BLaER1 (cell line): ENCODE measurements at regions not wholly inside any gene's neighbourhood (a gene's known extent, or its start where the extent isn't known, plus 50 kb on each side); places are given as distances from the start of the nearest gene placed in this dataset.
A peak's percentile ranks its signal among the peaks of the same experiment; 100 is the strongest.

ENCODE experiments used
- H3K27ac ChIP-seq: shearing (Covaris generic); formaldehyde crosslinking; 2 replicates; pipeline ENCODE4 v1.8.1; 2022
- H3K27me3 ChIP-seq: shearing (Covaris generic); formaldehyde crosslinking; 2 replicates; pipeline ENCODE4 v1.8.1; 2022
- H3K36me3 ChIP-seq: shearing (Covaris generic); formaldehyde crosslinking; 2 replicates; pipeline ENCODE4 v1.8.1; 2022
- H3K4me1 ChIP-seq: shearing (Covaris generic); formaldehyde crosslinking; 2 replicates; pipeline ENCODE4 v1.8.1; 2022
- H3K4me2 ChIP-seq: shearing (Covaris generic); formaldehyde crosslinking; 2 replicates; pipeline ENCODE4 v1.8.1; 2022
- H3K4me3 ChIP-seq: shearing (Covaris generic); formaldehyde crosslinking; 2 replicates; pipeline ENCODE4 v1.8.1; 2022
- H3K9ac ChIP-seq: shearing (Covaris generic); formaldehyde crosslinking; 2 replicates; pipeline ENCODE4 v1.8.1; 2022
- H3K9me3 ChIP-seq: shearing (Covaris generic); formaldehyde crosslinking; 2 replicates; pipeline ENCODE4 v1.8.1; 2022
- H4K20me1 ChIP-seq: shearing (Covaris generic); formaldehyde crosslinking; 2 replicates; pipeline ENCODE4 v1.8.1; 2022
- Cebpa-rat ChIP-seq: shearing (Covaris generic); IDR thresholded peaks from 2 replicates; pipeline ENCODE4 v1.8.1; 2022

- H4K20me1 ChIP-seq: no peaks in the 10 kb centered on the region
- peaks cover 5% of the 10 kb centered on the region; the same call in 1 of the 2 replicates for H3K9me3 ChIP-seq
- H3K9ac ChIP-seq: no peak overlapping the region
- H3K27me3 ChIP-seq: no peaks in the 10 kb centered on the region
- peaks cover 51% of the 10 kb centered on the region for H3K4me1 ChIP-seq
- H3K4me3 ChIP-seq: no peak overlapping the region
- H3K4me2 ChIP-seq: peak overlapping the region; percentile 38
- H3K36me3 ChIP-seq: no peaks in the 10 kb centered on the region
- TF ChIP-seq Cebpa-rat: 0 out of 2 replicates have a peak, but pooled peaks have one; percentile 24
- H3K27ac ChIP-seq: no peak overlapping the region; the same call in 1 of the 2 replicates
These were observed 204.8 kb downstream of the ANAPC1 start for GRCh38 chr2:111679202-111679601.

- H3K9me3 ChIP-seq: peaks cover 5% of the 10 kb centered on the region; the same call in 1 of the 2 replicates
- H3K36me3 ChIP-seq: no peaks in the 10 kb centered on the region
- H3K4me1 ChIP-seq: peaks cover 4% of the 10 kb centered on the region; the same call in 1 of the 2 replicates
- no peak overlapping the region for H3K27ac ChIP-seq
- no peaks in the 10 kb centered on the region for H3K27me3 ChIP-seq
- TF ChIP-seq Cebpa-rat: no peak
- H3K9ac ChIP-seq: no peak overlapping the region
- H3K4me3 ChIP-seq: no peak overlapping the region
- no peaks in the 10 kb centered on the region for H4K20me1 ChIP-seq
- H3K4me2 ChIP-seq: no peak overlapping the region
These were observed 199.4 kb downstream of the ANAPC1 start for GRCh38 chr2:111684611-111685010.

DNA sequence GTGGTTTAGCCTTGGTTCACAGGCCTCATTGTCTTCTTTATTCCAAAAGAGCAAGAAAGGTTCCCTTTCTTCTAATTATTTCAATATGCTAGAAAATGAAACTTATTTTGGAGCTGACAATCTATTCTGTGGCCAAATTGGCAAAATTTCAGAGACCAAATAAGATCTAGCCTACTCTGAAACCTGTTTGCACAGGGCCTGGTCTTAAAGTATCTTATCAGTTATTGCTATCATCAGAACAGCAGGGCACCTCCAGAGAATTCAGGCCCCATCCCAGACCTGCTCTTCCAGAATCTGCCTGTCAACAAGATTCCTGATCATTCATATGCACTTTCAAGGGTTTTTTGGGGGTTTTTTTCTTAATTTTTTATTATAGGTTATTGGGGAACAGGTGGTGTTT lies 198.7 kb downstream of the ANAPC1 start:
- Histone ChIP-seq H3K27me3 (no peaks in the 10 kb centered on the region), H3K4me1 (no peaks in the 10 kb centered on the region), H3K9me3 (peaks cover 5% of the 10 kb centered on the region; the same call in 1 of the 2 replicates), H3K4me3 (no peak overlapping the region), H3K36me3 (no peaks in the 10 kb centered on the region), H3K4me2 (no peak overlapping the region), H3K9ac (no peak overlapping the region), H3K27ac (no peak overlapping the region), H4K20me1 (no peaks in the 10 kb centered on the region)
- no peak for TF ChIP-seq Cebpa-rat

DNA sequence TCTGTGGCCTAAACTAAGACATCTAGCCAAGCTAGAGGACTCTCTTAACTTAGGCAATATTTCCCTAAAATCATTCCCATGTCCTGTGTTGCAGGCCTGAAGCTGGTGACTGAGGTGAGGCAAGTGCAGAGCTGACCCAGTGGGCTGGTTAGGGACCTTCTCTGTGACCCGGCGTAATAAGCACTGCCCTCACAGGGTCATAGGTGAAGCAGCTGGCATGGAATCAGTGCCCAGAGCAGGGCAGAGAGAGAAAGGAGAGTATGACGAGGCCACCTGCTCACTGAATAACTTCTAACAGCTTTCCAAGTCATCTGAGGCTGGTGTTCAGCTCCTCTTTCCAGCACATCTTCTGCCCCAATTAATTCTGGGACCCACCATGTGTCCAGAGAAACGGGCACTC lies 197.0 kb downstream of the ANAPC1 start:
- Histone ChIP-seq H3K4me2 (no peak overlapping the region), H3K4me3 (no peak overlapping the region), H3K9me3 (peaks cover 5% of the 10 kb centered on the region; the same call in 1 of the 2 replicates), H3K27ac (no peak overlapping the region), H3K4me1 (no peaks in the 10 kb centered on the region), H3K36me3 (no peaks in the 10 kb centered on the region), H4K20me1 (no peaks in the 10 kb centered on the region), H3K27me3 (no peaks in the 10 kb centered on the region), H3K9ac (no peak overlapping the region)
- TF ChIP-seq Cebpa-rat: no peak

GRCh38 chr2:111687911-111688310 lies 196.1 kb downstream of the ANAPC1 start:
- no peaks in the 10 kb centered on the region for H3K27me3 ChIP-seq
- no peak overlapping the region for H3K4me3 ChIP-seq
- TF ChIP-seq Cebpa-rat: no peak
- H4K20me1 ChIP-seq: no peaks in the 10 kb centered on the region
- H3K4me1 ChIP-seq: no peaks in the 10 kb centered on the region
- no peak overlapping the region for H3K4me2 ChIP-seq
- H3K9me3 ChIP-seq: peaks cover 2% of the 10 kb centered on the region; the same call in 1 of the 2 replicates
- no peak overlapping the region for H3K27ac ChIP-seq
- H3K9ac ChIP-seq: no peak overlapping the region
- no peaks in the 10 kb centered on the region for H3K36me3 ChIP-seq

- no peak overlapping the region for H3K4me2 ChIP-seq
- no peak overlapping the region for H3K4me3 ChIP-seq
- H3K4me1 ChIP-seq: no peaks in the 10 kb centered on the region
- no peak overlapping the region for H3K9ac ChIP-seq
- no peaks in the 10 kb centered on the region for H3K9me3 ChIP-seq
- no peaks in the 10 kb centered on the region for H3K27me3 ChIP-seq
- H4K20me1 ChIP-seq: no peaks in the 10 kb centered on the region
- TF ChIP-seq Cebpa-rat: no peak
- no peaks in the 10 kb centered on the region for H3K36me3 ChIP-seq
- H3K27ac ChIP-seq: no peak overlapping the region
These were observed 195.5 kb downstream of the ANAPC1 start for GRCh38 chr2:111688482-111688881.

DNA sequence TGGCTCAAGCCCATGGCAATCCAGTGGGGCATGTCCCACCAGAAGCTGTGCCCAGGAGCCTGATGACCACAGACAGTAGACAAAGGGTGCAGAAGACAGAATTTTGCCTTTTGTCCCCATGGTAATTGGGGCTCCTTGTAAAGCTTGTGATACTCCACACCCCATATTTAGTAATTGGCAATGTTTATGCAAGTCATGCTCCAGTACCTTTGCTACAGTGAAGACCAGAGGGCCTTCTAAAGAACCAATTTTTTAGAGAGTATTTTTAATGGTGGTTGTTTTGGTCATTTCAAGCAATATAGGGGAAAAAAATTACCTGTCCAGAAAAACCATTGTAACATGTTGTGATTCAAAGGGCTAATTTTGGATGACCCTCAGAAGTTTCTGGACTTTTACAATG lies 194.8 kb downstream of the ANAPC1 start:
- no peak overlapping the region for H3K27ac ChIP-seq
- no peaks in the 10 kb centered on the region for H3K4me1 ChIP-seq
- H3K36me3 ChIP-seq: no peaks in the 10 kb centered on the region
- TF ChIP-seq Cebpa-rat: no peak
- no peaks in the 10 kb centered on the region for H3K9me3 ChIP-seq
- H3K4me3 ChIP-seq: no peak overlapping the region
- no peaks in the 10 kb centered on the region for H3K27me3 ChIP-seq
- no peak overlapping the region for H3K9ac ChIP-seq
- no peak overlapping the region for H3K4me2 ChIP-seq
- no peaks in the 10 kb centered on the region for H4K20me1 ChIP-seq

DNA sequence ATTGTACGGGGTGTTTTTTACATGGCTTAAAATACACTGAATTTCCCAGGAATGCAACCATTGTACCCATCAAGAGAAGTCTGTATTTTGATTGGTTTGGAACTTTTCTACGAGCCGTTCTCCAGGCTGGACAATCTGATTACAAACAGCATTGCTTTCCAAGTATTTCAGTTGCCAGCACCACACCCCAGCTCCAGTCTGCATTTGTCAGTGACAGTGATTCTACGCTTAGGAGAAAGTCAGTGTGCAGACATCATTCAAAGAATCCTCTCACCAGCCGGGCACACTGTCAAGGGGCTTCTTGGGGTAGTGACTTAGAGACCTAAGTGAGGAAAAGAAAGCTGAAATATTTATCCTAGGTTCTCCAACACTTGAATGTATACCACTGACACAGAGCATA lies 194.1 kb downstream of the ANAPC1 start:
- H3K27me3 ChIP-seq: no peaks in the 10 kb centered on the region
- no peaks in the 10 kb centered on the region for H3K36me3 ChIP-seq
- H3K9me3 ChIP-seq: no peaks in the 10 kb centered on the region
- H3K27ac ChIP-seq: no peak overlapping the region
- H3K4me1 ChIP-seq: no peaks in the 10 kb centered on the region
- no peaks in the 10 kb centered on the region for H4K20me1 ChIP-seq
- no peak overlapping the region for H3K4me3 ChIP-seq
- H3K9ac ChIP-seq: no peak overlapping the region
- H3K4me2 ChIP-seq: no peak overlapping the region
- TF ChIP-seq Cebpa-rat: no peak

GRCh38 chr2:111691164-111691875 lies 192.7 kb downstream of the ANAPC1 start:
- TF ChIP-seq Cebpa-rat: no peak

DNA sequence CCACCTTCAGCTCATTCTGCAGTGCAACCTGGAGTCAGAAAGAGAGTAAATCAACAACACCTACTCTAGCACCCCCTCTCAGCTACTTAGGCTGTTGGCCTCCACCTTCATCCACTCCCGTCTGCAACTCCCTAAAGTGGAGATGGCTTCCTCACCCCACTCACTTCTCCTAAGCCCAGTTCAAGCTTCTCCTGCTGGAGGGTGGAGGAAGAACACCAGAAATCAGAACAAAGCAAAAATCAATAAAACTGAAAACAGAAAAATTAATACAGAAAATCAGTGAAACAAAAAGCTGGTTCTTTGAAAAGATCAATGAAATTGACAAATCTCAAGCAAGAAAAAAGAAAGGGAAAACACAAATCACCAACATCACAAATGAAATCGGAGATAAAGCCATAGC lies 191.7 kb downstream of the ANAPC1 start:
- Histone ChIP-seq H4K20me1 (no peaks in the 10 kb centered on the region), H3K4me2 (no peak overlapping the region), H3K9me3 (no peaks in the 10 kb centered on the region), H3K36me3 (no peaks in the 10 kb centered on the region), H3K27ac (no peak overlapping the region), H3K4me3 (no peak overlapping the region), H3K27me3 (no peaks in the 10 kb centered on the region), H3K9ac (no peak overlapping the region), H3K4me1 (no peaks in the 10 kb centered on the region)
- TF ChIP-seq Cebpa-rat: no peak

More at GRCh38 chr2:111691164-111691875, 192.7 kb downstream of the ANAPC1 start:
- Histone ChIP-seq H4K20me1 (no peaks in the 10 kb centered on the region), H3K27me3 (no peaks in the 10 kb centered on the region), H3K4me3 (no peak overlapping the region), H3K9me3 (no peaks in the 10 kb centered on the region), H3K9ac (no peak overlapping the region), H3K27ac (no peak overlapping the region), H3K36me3 (no peaks in the 10 kb centered on the region), H3K4me1 (no peaks in the 10 kb centered on the region), H3K4me2 (no peak overlapping the region)
